Inferior parietal cortex (tissue), 1 donor: ENCODE measurements at regions not wholly inside any gene's neighbourhood (a gene's known extent, or its start where the extent isn't known, plus 50 kb on each side); places are given as distances from the start of the nearest gene placed in this dataset.
"Not testable (repeated sequence)": the region's sequence is repeated elsewhere in the genome, so short reads cannot be mapped to it uniquely, and the experiment has no call there.

Experiments used
- DNase-seq: peaks from one replicate; pipeline ENCODE4 v3.0.0-alpha.2; 2016; ENCODE audit errors: extremely low spot score

- no peak for DNase-seq
These were observed 357.3 kb downstream of the NPHP4 start for GRCh38 chr1:5634893-5635292.

GRCh38 chr1:5632814-5633213 is 359.4 kb downstream of the NPHP4 start:
- DNase-seq, result no peak

GRCh38 chr1:5632224-5632623 is 360.0 kb downstream of the NPHP4 start:
- DNase-seq, result no peak

- DNase-seq, result no peak
These were observed 363.8 kb downstream of the NPHP4 start for GRCh38 chr1:5628416-5628815.

- no peak for DNase-seq
These were observed 368.8 kb downstream of the NPHP4 start for GRCh38 chr1:5623399-5623798.

- DNase-seq, result no peak
These were observed 369.8 kb downstream of the NPHP4 start for GRCh38 chr1:5622412-5622811.

GRCh38 chr1:5621692-5622091 is 370.5 kb downstream of the NPHP4 start:
- DNase-seq, result no peak

GRCh38 chr1:5620997-5621396 is 371.2 kb downstream of the NPHP4 start:
- no peak for DNase-seq

- no peak for DNase-seq
These were observed 371.8 kb downstream of the NPHP4 start for GRCh38 chr1:5620418-5620817.

- DNase-seq, result no peak
These were observed 372.8 kb downstream of the NPHP4 start for GRCh38 chr1:5619469-5619868.

- DNase-seq, result no peak
These were observed 374.7 kb downstream of the NPHP4 start for GRCh38 chr1:5617546-5617945.

GRCh38 chr1:5617179-5617520 is 375.1 kb downstream of the NPHP4 start:
- DNase-seq, result no peak

- no peak for DNase-seq
These were observed 375.7 kb downstream of the NPHP4 start for GRCh38 chr1:5616366-5617178.

GRCh38 chr1:5615076-5615475 is 377.1 kb downstream of the NPHP4 start:
- no peak for DNase-seq

- DNase-seq, result no peak
These were observed 378.3 kb downstream of the NPHP4 start for GRCh38 chr1:5613900-5614299.

GRCh38 chr1:5611851-5612250 is 380.4 kb downstream of the NPHP4 start:
- DNase-seq, result no peak

- no peak for DNase-seq
These were observed 380.8 kb downstream of the NPHP4 start for GRCh38 chr1:5611431-5611830.

- no peak for DNase-seq
These were observed 381.8 kb downstream of the NPHP4 start for GRCh38 chr1:5610432-5610831.

GRCh38 chr1:5603353-5604104 is 388.7 kb downstream of the NPHP4 start:
- no peak for DNase-seq

GRCh38 chr1:5602718-5603117 is 389.5 kb downstream of the NPHP4 start:
- DNase-seq, result not testable (repeated sequence)

GRCh38 chr1:5601516-5601915 is 390.7 kb downstream of the NPHP4 start:
- DNase-seq, result no peak

GRCh38 chr1:5599541-5599940 is 392.7 kb downstream of the NPHP4 start:
- no peak for DNase-seq

GRCh38 chr1:5598824-5599395 is 393.3 kb downstream of the NPHP4 start:
- no peak for DNase-seq
